NCI-H748 treated with DMSO at 0.1 percent for 48 hours (cell line): ENCODE measurements at regions not wholly inside any gene's neighbourhood (a gene's known extent, or its start where the extent isn't known, plus 50 kb on each side); places are given as distances from the start of the nearest gene placed in this dataset.

Source experiments
- DNase-seq: peaks from one replicate; lab custom pipeline; 2025; lab: John Stamatoyannopoulos, UW

GRCh38 chr6:94088870-94089269 is 669.5 kb upstream of the EPHA7 start:
- no peak for DNase-seq

- no peak for DNase-seq
These were observed 655.4 kb upstream of the EPHA7 start for GRCh38 chr6:94074764-94075163.

GRCh38 chr6:94071835-94072234 is 652.5 kb upstream of the EPHA7 start:
- no peak for DNase-seq

GRCh38 chr6:94065707-94066337 is 646.5 kb upstream of the EPHA7 start:
- no peak for DNase-seq

GRCh38 chr6:94052749-94053148 is 633.4 kb upstream of the EPHA7 start:
- no peak for DNase-seq

GRCh38 chr6:94050515-94050914 is 631.2 kb upstream of the EPHA7 start:
- no peak for DNase-seq

GRCh38 chr6:94049001-94049400 is 629.6 kb upstream of the EPHA7 start:
- no peak for DNase-seq

- no peak for DNase-seq
These were observed 625.9 kb upstream of the EPHA7 start for GRCh38 chr6:94045099-94045829.

- no peak for DNase-seq
These were observed 622.8 kb upstream of the EPHA7 start for GRCh38 chr6:94041945-94042709.

- no peak for DNase-seq
These were observed 616.7 kb upstream of the EPHA7 start for GRCh38 chr6:94036024-94036423.

GRCh38 chr6:94027374-94027773 is 608.0 kb upstream of the EPHA7 start:
- DNase-seq, result no peak

GRCh38 chr6:94026575-94026974 is 607.2 kb upstream of the EPHA7 start:
- DNase-seq, result no peak

GRCh38 chr6:94005835-94006234 is 586.5 kb upstream of the EPHA7 start:
- no peak for DNase-seq

- no peak for DNase-seq
These were observed 573.6 kb upstream of the EPHA7 start for GRCh38 chr6:93992976-93993375.

GRCh38 chr6:93989630-93990029 is 570.3 kb upstream of the EPHA7 start:
- no peak for DNase-seq

- no peak for DNase-seq
These were observed 566.6 kb upstream of the EPHA7 start for GRCh38 chr6:93985953-93986352.

GRCh38 chr6:93975159-93975558 is 555.8 kb upstream of the EPHA7 start:
- DNase-seq, result no peak

GRCh38 chr6:93974332-93974731 is 555.0 kb upstream of the EPHA7 start:
- no peak for DNase-seq

- no peak for DNase-seq
These were observed 553.4 kb upstream of the EPHA7 start for GRCh38 chr6:93972791-93973190.

- DNase-seq, result no peak
These were observed 551.3 kb upstream of the EPHA7 start for GRCh38 chr6:93970684-93971083.

GRCh38 chr6:93968126-93968525 is 548.8 kb upstream of the EPHA7 start:
- no peak for DNase-seq

GRCh38 chr6:93964926-93965325 is 545.6 kb upstream of the EPHA7 start:
- no peak for DNase-seq

GRCh38 chr6:93964321-93964720 is 545.0 kb upstream of the EPHA7 start:
- peak; percentile 19 for DNase-seq
